Liver (tissue), 8 donors: ENCODE measurements at regions not wholly inside any gene's neighbourhood (a gene's known extent, or its start where the extent isn't known, plus 50 kb on each side); places are given as distances from the start of the nearest gene placed in this dataset.
"Not testable (repeated sequence)": the region's sequence is repeated elsewhere in the genome, so short reads cannot be mapped to it uniquely, and the experiment has no call there.

Source experiments
- DNase-seq: peaks from one replicate; pipeline ENCODE4 v3.0.0-alpha.2; 2017; ENCODE audit warnings: low spot score
- H3K27ac ChIP-seq, 2 donors: one replicate each; pipeline ENCODE4 v1.7.0; 2013; ENCODE audit warnings: inconsistent platforms in 2 of 2, low read length in 2 of 2, control low read depth in 1 of 2, low read depth in 1 of 2, mild to moderate bottlenecking in 1 of 2
- H3K27me3 ChIP-seq, 4 donors: one replicate each; pipeline versions ENCODE4 v1.6.1 to v1.7.0; 2013; ENCODE audit warnings: low read length in 3 of 4, inconsistent platforms in 1 of 4, mild to moderate bottlenecking in 1 of 4, moderate library complexity in 1 of 4; ENCODE audit not compliant: control insufficient read depth in 4 of 4, insufficient read depth in 4 of 4
- H3K36me3 ChIP-seq, 4 donors: one replicate each; pipeline versions ENCODE4 v1.6.1 to v1.7.0; 2013; ENCODE audit warnings: low read length in 3 of 4, mild to moderate bottlenecking in 3 of 4, low read depth in 1 of 4, moderate library complexity in 1 of 4; ENCODE audit not compliant: control insufficient read depth in 4 of 4, insufficient read depth in 3 of 4
- H3K4me1 ChIP-seq, 4 donors: one replicate each; pipeline versions ENCODE4 v1.6.1 to v1.7.0; 2013; ENCODE audit warnings: low read length in 3 of 4, mild to moderate bottlenecking in 3 of 4, moderate library complexity in 1 of 4; ENCODE audit not compliant: control insufficient read depth in 4 of 4, insufficient read depth in 4 of 4
- H3K4me3 ChIP-seq, 3 donors: one replicate each; pipeline versions ENCODE4 v1.6.1 to v1.7.0; 2013; ENCODE audit warnings: low read length in 3 of 3, control low read depth in 1 of 3, low read depth in 1 of 3, mild to moderate bottlenecking in 1 of 3
- H3K9ac ChIP-seq, 2 donors: one replicate each; pipeline ENCODE4 v1.7.0; 2013; ENCODE audit warnings: low read length in 2 of 2, mild to moderate bottlenecking in 2 of 2, moderate library complexity in 2 of 2, control low read depth in 1 of 2, low read depth in 1 of 2
- H3K9me3 ChIP-seq, 4 donors: one replicate each; pipeline versions ENCODE4 v1.6.1 to v1.7.0; 2013; ENCODE audit warnings: low read length in 3 of 4; ENCODE audit not compliant: control insufficient read depth in 4 of 4
- ATF3 ChIP-seq: IDR thresholded peaks from 2 replicates; pipeline ENCODE4 v1.6.1; 2016; ENCODE audit warnings: antibody characterized with exemption
- CTCF ChIP-seq: fragments of 150-350 bp; IDR thresholded peaks from 2 replicates; pipeline ENCODE4 v1.5.1; 2017; ENCODE audit warnings: improper control_type of control experiment, low read depth, low read length; ENCODE audit not compliant: missing input control
- EGR1 ChIP-seq, 2 donors: IDR thresholded peaks; 2 replicates each; pipeline ENCODE4 v1.6.1; 2016 to 2018; ENCODE audit warnings: antibody characterized with exemption in 2 of 2, low read depth in 2 of 2
- FOXA2 ChIP-seq: IDR thresholded peaks from 2 replicates; pipeline ENCODE4 v1.6.1; 2016; ENCODE audit warnings: antibody characterized with exemption
- HNF4A ChIP-seq, 2 donors: conservative IDR thresholded peaks; 2 replicates each; pipeline ENCODE4 v1.6.1; 2016; ENCODE audit warnings: antibody characterized with exemption in 2 of 2, mild to moderate bottlenecking in 2 of 2
- JUND ChIP-seq, 2 donors: IDR thresholded peaks; 2 replicates each; pipeline ENCODE4 v1.6.1; 2016; ENCODE audit warnings: antibody characterized with exemption in 2 of 2
- MAX ChIP-seq: IDR thresholded peaks from 2 replicates; pipeline ENCODE4 v1.6.1; 2016; ENCODE audit warnings: antibody characterized with exemption
- RAD21 ChIP-seq, 2 donors: IDR thresholded peaks; 2 replicates each; pipeline ENCODE4 v1.6.1; 2016; ENCODE audit warnings: antibody characterized with exemption in 2 of 2, mild to moderate bottlenecking in 2 of 2
- RXRA ChIP-seq, 2 donors: IDR thresholded peaks; 2 replicates each; pipeline ENCODE4 v1.6.1; 2017 to 2018; ENCODE audit warnings: antibody characterized with exemption in 2 of 2, mild to moderate bottlenecking in 1 of 2
- SP1 ChIP-seq: IDR thresholded peaks from 2 replicates; pipeline ENCODE4 v1.6.1; 2018; ENCODE audit warnings: antibody characterized with exemption, mild to moderate bottlenecking
- TAF1 ChIP-seq: conservative IDR thresholded peaks from 2 replicates; pipeline ENCODE4 v1.6.1; 2016; ENCODE audit warnings: antibody characterized with exemption, mild to moderate bottlenecking
- WGBS: extraction: QIAGEN DNeasy Blood & Tissue Kit; methylation state at CpG from one replicate; pipeline ENCODE4 v1.1.7; 2013; 5-methylcytosine and 5-hydroxymethylcytosine counted together
- donor health status: healthy.
- donor health status: healthy.
- donor health status: healthy.
- donor health status: healthy.
- donor health status: healthy.

- Histone ChIP-seq H3K4me1 (no peaks in the 10 kb centered on the region), H3K27me3 (no peaks in the 10 kb centered on the region), H3K4me3 (no peak overlapping the region), H3K36me3 (no peaks in the 10 kb centered on the region), H3K9me3 (no peaks in the 10 kb centered on the region), H3K27ac (no peak overlapping the region), H3K9ac (no peak overlapping the region)
- 84% methylated on average over 8 of the region's 8 CpGs for WGBS
- no peak for DNase-seq
- no peak for TF ChIP-seq JUND (IDR thresholded peaks at IDR 0.05)
Measured at GRCh38 chr3:71927505-71928066, 142.6 kb upstream of the PROK2 start.

GRCh38 chr3:71926616-71927015 is 141.7 kb upstream of the PROK2 start:
- no peak overlapping the region for H3K27ac ChIP-seq
- no peaks in the 10 kb centered on the region for H3K9me3 ChIP-seq
- no peak overlapping the region for H3K9ac ChIP-seq
- WGBS = 76% methylated on average over 5 of the region's 5 CpGs
- no peak for DNase-seq
- H3K4me1 ChIP-seq = no peaks in the 10 kb centered on the region
- H3K36me3 ChIP-seq = no peaks in the 10 kb centered on the region
- no peak overlapping the region for H3K4me3 ChIP-seq
- H3K27me3 ChIP-seq = no peaks in the 10 kb centered on the region
- TF ChIP-seq EGR1 (IDR thresholded peaks at IDR 0.05; ENCODE audit: low read depth in 2 of 2) (no peak), JUND (IDR thresholded peaks at IDR 0.05) (no peak), HNF4A (conservative IDR thresholded peaks at IDR 0.05) (no peak)

- TF ChIP-seq TAF1 (no peak), EGR1 (IDR thresholded peaks at IDR 0.05; ENCODE audit: low read depth in 2 of 2) (no peak), ATF3 (no peak), RXRA (IDR thresholded peaks at IDR 0.05) (no peak), FOXA2 (peak; percentile 46), HNF4A (conservative IDR thresholded peaks at IDR 0.05) (no peak), CTCF (peak; percentile 64), SP1 (no peak), RAD21 (IDR thresholded peaks at IDR 0.05) (peak; percentile 83 to 87), MAX (no peak)
- Histone ChIP-seq H3K4me3 (no peak overlapping the region), H3K4me1 (no peaks in the 10 kb centered on the region), H3K9me3 (no peaks in the 10 kb centered on the region), H3K9ac (no peak overlapping the region), H3K27me3 (no peaks in the 10 kb centered on the region), H3K36me3 (no peaks in the 10 kb centered on the region), H3K27ac (no peak overlapping the region)
- DNase-seq = peak; percentile 41
- WGBS = 16% methylated on average over 2 of the region's 2 CpGs
Measured at GRCh38 chr3:71926262-71926600, 141.3 kb upstream of the PROK2 start.

GRCh38 chr3:71925511-71926261 is 140.7 kb upstream of the PROK2 start:
- H3K9me3 ChIP-seq, H3K27ac ChIP-seq, DNase-seq, H3K27me3 ChIP-seq, H3K9ac ChIP-seq, H3K4me3 ChIP-seq, H3K4me1 ChIP-seq, H3K36me3 ChIP-seq: not testable (repeated sequence)
- WGBS = 81% methylated on average over 12 of the region's 13 CpGs
